Mucosa of gallbladder (tissue), 1 donor: ENCODE measurements at regions not wholly inside any gene's neighbourhood (a gene's known extent, or its start where the extent isn't known, plus 50 kb on each side); places are given as distances from the start of the nearest gene placed in this dataset.

Experiments
- DNase-seq: peaks from one replicate; pipeline ENCODE4 v3.0.0-alpha.2; 2020; ENCODE audit warnings: low spot score
- donor health status: DM: no; HTN: no; CAD: no.

DNA sequence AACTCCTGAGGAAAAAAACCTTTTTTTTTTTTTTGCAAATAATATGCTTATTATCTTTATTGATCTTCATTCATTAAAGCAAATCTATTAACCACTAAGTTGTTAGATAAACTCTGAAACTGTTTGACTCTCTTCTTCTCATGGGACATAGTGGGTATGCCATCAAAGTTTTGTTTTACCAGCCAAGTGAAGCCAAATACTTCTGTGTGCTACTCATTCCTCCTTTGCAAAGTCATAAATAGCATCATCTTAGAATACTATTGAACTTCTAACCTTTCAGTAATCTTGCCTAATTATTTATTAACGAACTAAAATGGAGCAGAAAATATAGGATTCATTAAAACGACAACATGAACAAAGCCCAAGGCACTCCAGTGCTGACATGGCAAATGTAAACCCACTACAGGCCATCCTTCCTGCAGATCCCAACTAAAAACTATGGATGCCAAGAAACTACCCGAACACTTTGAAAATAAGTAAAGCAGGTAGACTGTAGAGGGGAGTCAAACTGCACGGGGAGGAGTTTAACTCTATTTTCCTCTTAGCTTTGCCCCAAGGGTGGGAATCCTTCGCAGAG lies 61.2 kb upstream of the ODAD2 start:
- no peak for DNase-seq

DNA sequence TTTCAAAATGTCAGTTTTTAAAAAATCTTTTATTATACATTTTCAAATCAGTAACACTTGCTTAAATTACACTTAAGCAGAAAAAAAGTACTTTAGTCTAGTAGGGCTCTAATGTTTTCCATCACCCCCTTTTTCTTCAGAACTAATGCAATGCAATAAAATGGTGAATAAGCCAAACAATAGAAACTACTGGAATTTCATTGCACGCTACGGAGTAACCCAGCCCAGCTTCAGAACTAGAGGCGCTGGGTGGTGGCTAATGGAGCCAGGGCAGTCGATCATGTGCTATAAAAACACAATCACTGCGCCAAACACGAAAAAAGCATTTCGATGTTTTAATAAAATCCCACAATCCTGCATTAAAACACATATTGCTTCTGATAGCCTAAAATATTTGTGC lies 59.9 kb upstream of the ODAD2 start:
- no peak for DNase-seq

DNA sequence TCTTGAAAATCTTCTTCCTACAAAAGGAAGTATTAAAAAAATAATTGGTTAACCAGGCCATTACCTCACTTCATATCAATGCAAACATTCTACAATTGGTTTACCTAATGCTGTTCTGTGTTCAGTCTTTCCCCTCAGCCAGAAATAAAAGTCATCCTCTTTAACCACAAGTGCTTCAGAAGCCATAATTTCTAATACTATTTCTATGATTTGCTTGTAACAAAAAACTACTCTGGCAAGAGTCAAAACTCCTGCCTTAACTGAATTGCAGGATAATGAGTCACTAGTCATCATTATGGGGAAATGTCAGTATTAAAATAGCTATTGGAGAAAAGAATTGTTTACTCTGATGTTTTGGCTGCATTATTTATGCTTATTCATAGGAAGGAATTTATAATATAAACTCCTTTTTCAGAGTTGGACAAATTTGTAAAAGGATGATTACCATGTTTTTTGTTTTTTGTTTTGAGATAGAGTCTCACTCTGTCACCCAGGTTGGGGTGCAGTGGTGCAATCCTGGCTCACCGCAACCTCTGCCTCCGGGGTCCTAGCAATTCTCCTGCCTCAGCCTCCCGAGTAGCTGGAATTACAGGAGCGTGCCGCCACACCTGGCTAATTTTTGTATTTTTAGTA lies 55.5 kb upstream of the ODAD2 start:
- no peak for DNase-seq

DNA sequence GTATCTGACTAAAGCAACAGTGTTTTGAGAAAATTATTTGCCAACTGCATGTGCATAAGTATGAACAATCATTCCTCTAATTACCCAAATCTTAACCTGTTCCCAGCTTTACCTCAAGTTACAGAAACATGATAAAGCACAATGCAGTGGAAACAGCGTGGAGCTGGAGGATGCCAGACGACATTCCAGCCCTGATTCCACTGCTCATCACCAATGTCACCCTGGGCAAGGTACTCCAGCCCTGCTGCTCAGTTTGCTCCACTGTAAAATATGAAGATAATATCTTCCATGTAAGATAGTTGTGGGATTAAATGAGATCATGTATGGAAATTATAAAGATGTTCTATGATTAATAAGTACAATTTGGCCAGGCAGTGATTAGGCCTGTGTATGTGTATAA lies 50.4 kb upstream of the ODAD2 start:
- DNase-seq = no peak
